ENCODE measurements at regions not wholly inside any gene's neighbourhood (a gene's known extent, or its start where the extent isn't known, plus 50 kb on each side); places are given as distances from the start of the nearest gene placed in this dataset.

DNA sequence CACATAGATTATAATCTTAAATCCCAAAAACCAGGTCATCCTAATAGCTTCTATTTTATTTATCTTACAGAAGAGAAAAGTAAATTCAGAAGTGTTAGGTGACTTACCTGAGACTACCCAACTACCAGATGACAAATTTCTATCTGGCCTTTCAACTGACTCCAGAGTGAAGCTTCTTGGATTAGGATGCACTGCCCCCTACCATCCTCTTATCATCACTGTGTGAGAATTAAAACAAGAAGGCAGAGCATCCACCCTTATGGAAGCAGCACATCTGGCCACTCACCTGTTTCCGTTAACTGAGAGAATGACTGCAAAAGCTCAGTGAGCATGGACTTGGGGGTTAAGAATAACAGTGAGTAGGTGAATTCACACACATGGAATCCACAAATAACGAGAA is 502.6 kb upstream of the TECRL start:
- TF ChIP-seq, protein P1, sequence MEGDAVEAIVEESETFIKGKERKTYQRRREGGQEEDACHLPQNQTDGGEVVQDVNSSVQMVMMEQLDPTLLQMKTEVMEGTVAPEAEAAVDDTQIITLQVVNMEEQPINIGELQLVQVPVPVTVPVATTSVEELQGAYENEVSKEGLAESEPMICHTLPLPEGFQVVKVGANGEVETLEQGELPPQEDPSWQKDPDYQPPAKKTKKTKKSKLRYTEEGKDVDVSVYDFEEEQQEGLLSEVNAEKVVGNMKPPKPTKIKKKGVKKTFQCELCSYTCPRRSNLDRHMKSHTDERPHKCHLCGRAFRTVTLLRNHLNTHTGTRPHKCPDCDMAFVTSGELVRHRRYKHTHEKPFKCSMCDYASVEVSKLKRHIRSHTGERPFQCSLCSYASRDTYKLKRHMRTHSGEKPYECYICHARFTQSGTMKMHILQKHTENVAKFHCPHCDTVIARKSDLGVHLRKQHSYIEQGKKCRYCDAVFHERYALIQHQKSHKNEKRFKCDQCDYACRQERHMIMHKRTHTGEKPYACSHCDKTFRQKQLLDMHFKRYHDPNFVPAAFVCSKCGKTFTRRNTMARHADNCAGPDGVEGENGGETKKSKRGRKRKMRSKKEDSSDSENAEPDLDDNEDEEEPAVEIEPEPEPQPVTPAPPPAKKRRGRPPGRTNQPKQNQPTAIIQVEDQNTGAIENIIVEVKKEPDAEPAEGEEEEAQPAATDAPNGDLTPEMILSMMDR (IDR thresholded peaks at IDR 0.05; ENCODE audit: low read depth, low read length) = peak; percentile 29
- TF ChIP-seq EZH2phosphoT487 (IDR thresholded peaks at IDR 0.05; ENCODE audit: low read depth) = no peak
